UCSD-AML1 (cell line): ENCODE measurements at regions not wholly inside any gene's neighbourhood (a gene's known extent, or its start where the extent isn't known, plus 50 kb on each side); places are given as distances from the start of the nearest gene placed in this dataset.
"Not testable (repeated sequence)": the region's sequence is repeated elsewhere in the genome, so short reads cannot be mapped to it uniquely, and the experiment has no call there.

Experiments used
- DNase-seq: peaks from one replicate; lab custom pipeline; 2025; ENCODE audit not compliant: unreplicated experiment; lab: John Stamatoyannopoulos, UW

GRCh38 chr16:29297809-29298177 is 108.7 kb downstream of the NPIPB11 start:
- not testable (repeated sequence) for DNase-seq

DNA sequence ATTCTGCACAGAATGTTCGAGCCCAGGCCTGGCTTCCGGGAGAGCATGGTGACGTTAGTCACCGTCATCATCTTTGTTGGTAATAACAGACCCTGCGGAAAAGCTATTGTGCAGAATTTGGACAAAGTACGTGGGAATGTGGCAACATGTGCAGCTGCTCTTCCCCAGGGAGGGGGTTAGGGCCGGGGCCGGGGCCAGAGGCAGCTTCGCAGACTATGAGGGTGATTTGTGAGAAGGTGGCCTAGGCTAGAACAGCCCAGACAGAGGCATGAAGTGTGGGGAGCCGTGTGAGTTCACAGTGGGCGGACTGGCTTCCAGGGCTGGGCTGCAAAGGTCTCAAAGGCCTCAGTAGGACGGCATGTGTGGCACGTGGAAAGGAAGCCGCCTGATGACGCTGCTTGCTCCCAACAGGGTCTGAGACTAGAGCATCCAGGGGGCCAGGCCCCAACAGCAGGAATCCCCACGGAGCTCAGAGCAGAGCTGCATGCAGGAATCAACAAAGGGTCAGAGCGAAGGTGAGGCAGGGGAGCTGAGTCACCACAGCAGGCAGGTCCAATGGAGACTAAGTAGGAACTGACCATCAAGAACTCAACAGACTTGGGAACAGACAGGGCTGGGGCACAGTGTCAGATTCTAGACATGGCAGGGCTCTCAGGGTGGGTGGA is 109.2 kb downstream of the NPIPB11 start:
- not testable (repeated sequence) for DNase-seq

DNA sequence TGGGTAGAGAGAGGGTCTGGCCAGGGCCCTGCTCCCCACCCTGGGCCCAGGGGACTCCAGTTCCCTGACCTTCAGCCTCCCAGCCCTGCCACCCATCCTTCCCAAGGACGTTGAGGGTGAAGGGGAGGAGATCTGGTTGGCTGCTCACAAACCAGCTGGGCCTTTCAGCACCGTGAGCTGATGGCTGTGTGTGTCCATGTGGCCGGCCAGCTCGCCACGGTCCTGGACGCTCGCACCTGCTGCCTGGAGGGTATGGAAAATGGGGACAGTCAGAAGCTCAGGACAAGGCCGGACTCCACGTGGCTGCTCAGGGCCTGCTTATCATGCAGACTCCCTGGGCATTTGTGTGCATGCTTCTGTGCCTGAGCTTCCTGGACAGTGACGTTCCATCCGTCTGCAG is 110.3 kb downstream of the NPIPB11 start:
- not testable (repeated sequence) for DNase-seq

DNA sequence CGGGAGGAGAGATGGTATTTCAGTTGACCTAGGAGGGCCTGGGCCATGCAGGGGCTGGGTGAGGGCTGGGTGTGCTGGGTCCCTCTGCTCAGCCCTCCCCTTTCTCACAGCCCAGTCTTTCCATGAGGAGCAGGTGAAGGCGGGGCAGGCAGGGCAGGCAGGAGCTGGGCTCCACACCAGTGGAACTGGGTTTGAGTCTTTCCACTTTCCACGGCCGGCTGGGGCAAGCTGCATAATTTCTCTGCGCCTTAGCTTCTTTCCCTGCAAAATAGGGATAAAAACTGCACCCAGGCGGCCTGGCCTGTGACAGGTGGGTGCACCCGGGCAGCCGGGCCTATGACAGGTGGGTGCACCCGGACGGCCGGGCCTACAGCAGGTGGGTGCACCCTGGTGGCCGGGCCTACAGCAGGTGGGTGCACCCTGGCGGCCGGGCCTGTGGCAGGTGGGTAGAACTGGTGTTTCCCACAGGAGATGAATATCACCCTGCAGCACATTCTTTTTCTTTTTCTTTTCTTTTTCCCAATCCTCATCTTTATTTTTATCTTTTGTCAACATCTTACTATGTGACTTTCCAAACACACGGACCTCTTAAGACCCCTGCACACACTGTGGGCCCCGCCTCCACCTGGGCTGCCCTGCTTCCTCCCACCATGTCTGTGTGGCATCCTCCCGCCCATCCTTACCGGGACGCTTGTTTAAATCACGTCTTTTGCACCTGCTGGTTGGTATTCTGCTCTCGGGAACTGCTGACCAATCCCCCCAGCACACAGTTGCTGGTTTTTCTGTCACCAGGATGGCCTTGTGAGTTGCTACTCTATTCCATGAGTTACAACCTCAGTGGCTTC is 111.3 kb downstream of the NPIPB11 start:
- not testable (repeated sequence) for DNase-seq

- not testable (repeated sequence) for DNase-seq
Observed at GRCh38 chr16:29294400-29294933, 112.0 kb downstream of the NPIPB11 start.

GRCh38 chr16:29293545-29293944 is 113.0 kb downstream of the NPIPB11 start:
- not testable (repeated sequence) for DNase-seq

DNA sequence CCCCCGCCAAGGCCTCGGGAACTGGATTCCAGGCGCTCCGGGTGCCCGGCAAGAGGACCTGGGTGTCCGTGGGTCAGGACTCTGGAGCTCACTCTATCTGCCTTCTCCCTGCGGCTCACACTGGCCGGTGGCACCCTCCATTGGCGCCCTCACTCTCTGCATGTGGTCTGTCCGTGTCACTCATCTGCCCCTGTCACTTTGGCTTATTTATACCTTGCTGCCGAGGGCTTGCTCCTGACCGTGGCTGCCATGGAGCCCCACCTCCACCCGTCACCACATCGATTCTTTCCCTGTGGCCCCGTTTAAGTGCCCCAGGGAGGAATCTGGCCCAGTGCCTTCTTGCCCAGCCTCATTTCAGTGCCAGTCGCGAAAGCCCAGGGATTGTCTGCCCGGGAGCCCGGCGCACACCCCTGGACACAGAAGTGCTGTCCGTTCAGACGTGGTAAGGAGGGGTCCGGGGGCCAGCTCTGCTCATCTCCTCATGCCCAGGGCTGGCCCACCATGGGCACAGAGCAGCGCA is 113.5 kb downstream of the NPIPB11 start:
- not testable (repeated sequence) for DNase-seq

GRCh38 chr16:29291329-29292271 is 114.9 kb downstream of the NPIPB11 start:
- DNase-seq, result not testable (repeated sequence)

GRCh38 chr16:29290631-29291247 is 115.8 kb downstream of the NPIPB11 start:
- peak; percentile 81 for DNase-seq

GRCh38 chr16:29289516-29290239 is 116.8 kb downstream of the NPIPB11 start:
- not testable (repeated sequence) for DNase-seq

DNA sequence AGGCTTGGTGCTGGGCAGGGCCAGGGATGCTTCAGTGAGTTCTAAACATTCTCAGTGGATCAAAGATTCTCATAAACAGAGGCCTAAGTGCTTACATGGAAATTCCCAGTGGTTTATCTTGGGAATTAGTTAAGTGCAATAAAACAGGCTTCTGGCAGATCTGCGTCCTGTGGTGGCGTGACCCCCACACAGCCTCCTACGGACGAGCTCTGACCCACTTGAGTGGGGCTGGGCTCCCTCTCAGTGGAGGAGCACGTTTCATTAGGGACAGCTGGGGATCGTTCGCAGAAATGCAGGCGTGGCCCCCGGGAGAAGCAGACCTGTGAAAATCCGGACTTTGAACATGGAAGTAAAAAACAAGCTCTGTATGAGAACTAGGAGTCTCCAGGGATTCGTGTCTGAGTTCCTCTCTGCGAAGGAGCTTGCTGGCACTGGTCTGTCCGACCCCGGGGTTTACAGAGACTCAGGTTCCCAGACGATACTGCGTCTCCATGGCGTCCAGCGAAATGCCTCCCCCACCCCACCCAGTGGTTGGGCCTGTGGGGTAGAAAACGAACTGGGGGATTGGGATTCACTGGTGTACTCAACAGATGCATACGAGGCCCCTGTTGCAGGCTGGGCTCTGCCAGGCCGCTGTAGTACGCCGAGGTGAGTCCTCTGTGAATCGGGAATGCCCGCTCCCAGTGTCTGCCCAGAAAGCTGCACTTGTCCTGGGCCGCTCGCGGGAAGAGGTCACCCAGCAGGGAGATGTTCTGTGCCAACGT is 117.6 kb downstream of the NPIPB11 start:
- DNase-seq, result not testable (repeated sequence)

GRCh38 chr16:29287871-29288535 is 118.5 kb downstream of the NPIPB11 start:
- not testable (repeated sequence) for DNase-seq

GRCh38 chr16:29287246-29287645 is 119.3 kb downstream of the NPIPB11 start:
- not testable (repeated sequence) for DNase-seq

- DNase-seq, result not testable (repeated sequence)
Observed at GRCh38 chr16:29286796-29287195, 119.7 kb downstream of the NPIPB11 start.

DNA sequence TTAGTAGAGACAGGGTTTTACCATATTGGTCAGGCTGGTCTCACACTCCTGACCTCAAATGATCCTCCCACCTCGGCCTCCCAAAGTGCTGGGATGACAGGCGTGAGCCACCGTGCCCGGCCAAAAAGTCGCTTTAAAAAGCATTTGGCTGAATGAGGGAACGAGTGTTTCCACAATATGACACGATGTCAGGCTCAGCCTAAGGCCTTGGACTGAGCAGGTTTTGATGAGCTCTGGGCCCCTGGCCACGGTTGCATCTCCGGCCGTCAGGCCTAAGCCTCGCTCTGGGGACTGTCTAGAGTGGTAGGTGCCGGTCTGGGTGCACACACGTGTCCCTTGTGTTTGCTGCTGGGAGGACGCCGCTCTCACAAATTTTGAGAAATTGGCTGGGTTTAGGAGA is 120.3 kb downstream of the NPIPB11 start:
- DNase-seq, result not testable (repeated sequence)

DNA sequence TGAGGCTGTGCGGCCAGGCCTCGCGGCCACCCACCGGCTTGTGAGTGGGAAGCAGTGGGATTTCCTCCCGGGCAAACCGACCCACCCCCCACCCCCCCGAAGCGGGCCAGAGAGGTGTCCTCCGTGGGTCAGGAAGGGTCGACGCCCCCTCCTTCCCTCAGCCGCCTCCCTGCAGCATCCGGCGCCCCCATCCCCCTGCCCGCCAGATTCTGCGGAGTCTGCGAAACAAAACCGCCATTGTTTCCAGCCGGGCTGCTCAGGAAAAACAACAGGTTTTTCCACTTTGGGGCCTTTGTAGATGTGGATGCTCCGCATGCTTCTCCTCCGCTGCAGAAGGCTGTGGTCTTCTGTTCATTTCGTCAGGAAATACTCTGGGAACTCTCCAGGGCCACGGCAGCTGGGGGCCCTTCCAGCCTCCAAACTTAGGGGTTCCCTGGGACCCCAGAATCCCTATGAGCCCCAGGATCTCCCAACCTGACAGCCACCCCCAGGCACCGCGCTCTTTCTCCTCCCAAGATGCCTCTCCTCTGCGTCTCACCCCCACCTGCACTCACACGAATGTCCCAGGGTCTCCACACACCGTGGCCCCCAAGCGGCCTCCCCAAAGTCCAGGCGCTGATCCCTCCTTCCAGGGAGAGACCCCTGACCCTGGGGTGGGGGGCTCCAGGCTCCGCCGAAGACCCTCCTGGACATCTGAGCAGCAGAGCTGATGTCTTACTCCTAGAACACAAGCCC is 121.2 kb downstream of the NPIPB11 start:
- DNase-seq, result not testable (repeated sequence)

DNA sequence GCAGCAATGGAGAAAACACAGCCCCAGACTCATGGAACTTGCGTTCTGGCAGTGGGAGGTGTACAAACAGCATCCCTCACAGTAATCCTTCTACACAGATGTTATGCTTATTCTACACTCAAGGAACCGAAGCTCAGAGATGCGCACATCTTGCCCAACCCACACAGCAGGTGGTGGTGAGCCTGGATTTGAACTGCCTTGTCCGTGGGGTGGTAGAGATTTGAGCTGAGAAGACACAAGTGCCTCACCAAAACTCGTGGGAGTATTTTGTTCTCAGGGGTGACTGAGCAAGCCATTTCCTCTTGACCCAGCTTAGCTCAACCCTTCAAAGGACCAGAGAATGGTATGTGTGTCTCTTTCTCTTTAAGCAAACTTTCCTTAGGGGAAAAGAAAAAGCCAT is 121.8 kb downstream of the NPIPB11 start:
- not testable (repeated sequence) for DNase-seq
